Fibroblast of lung (primary cell): ENCODE measurements at regions not wholly inside any gene's neighbourhood (a gene's known extent, or its start where the extent isn't known, plus 50 kb on each side); places are given as distances from the start of the nearest gene placed in this dataset.

Experiments
- DNase-seq, 2 donors: peaks; one replicate each; pipeline versions ENCODE4 v3.0.0 to v3.0.0-alpha.2; 2010; ENCODE audit warnings: low read depth in 2 of 2
- H2AFZ ChIP-seq: 2 replicates; pipeline ENCODE4 v1.5.1; 2012; ENCODE audit warnings: low read length, control low read depth, inconsistent platforms
- H3K27ac ChIP-seq: 2 replicates; pipeline ENCODE4 v1.5.1; 2011; ENCODE audit warnings: low read length, control low read depth; ENCODE audit not compliant: insufficient read depth
- H3K27me3 ChIP-seq: 2 replicates; pipeline ENCODE4 v1.5.1; 2011; ENCODE audit warnings: mild to moderate bottlenecking, low read length; ENCODE audit not compliant: control insufficient read depth, insufficient read depth
- H3K36me3 ChIP-seq: 2 replicates; pipeline ENCODE4 v1.5.1; 2011; ENCODE audit warnings: low read length; ENCODE audit not compliant: control insufficient read depth, insufficient read depth
- H3K4me1 ChIP-seq: 2 replicates; pipeline ENCODE4 v1.5.1; 2011; ENCODE audit warnings: low read length; ENCODE audit not compliant: control insufficient read depth, insufficient read depth; ENCODE audit errors: extremely low read depth
- H3K4me2 ChIP-seq: 2 replicates; pipeline ENCODE4 v1.5.1; 2011; ENCODE audit warnings: low read length, control low read depth; ENCODE audit not compliant: insufficient read depth; ENCODE audit errors: extremely low read depth
- H3K4me3 ChIP-seq, 4 experiments: fragments of 200-600 bp in 1 of 4; sonication (generic) in 1 of 4; replicated peaks in 1 of 4; 2 replicates each; pipeline ENCODE4 v1.5.1; 2011 to 2016; ENCODE audit warnings: low read length in 4 of 4, low read depth in 3 of 4, mild to moderate bottlenecking in 3 of 4, control low read depth in 2 of 4, inconsistent platforms in 1 of 4, mixed read lengths in 1 of 4; ENCODE audit not compliant: insufficient read depth in 1 of 4; ENCODE audit errors: control extremely low read depth in 1 of 4
- H3K79me2 ChIP-seq: 2 replicates; pipeline ENCODE4 v1.5.1; 2012; ENCODE audit warnings: mild to moderate bottlenecking, low read length, inconsistent platforms; ENCODE audit not compliant: control insufficient read depth, insufficient read depth
- H3K9ac ChIP-seq: 2 replicates; pipeline ENCODE4 v1.5.1; 2011; ENCODE audit warnings: mild to moderate bottlenecking, low read length, control low read depth; ENCODE audit not compliant: insufficient read depth
- H3K9me3 ChIP-seq: 2 replicates; pipeline ENCODE4 v1.5.1; 2012; ENCODE audit warnings: low read depth, low read length; ENCODE audit not compliant: control insufficient read depth, insufficient read depth
- H4K20me1 ChIP-seq: 2 replicates; pipeline ENCODE4 v1.5.1; 2011; ENCODE audit warnings: low read length; ENCODE audit not compliant: control insufficient read depth, insufficient read depth; ENCODE audit errors: extremely low read depth
- EZH2 ChIP-seq: IDR thresholded peaks from 2 replicates; pipeline ENCODE4 v1.5.1; 2012; ENCODE audit warnings: low read length, control low read depth, mild to moderate bottlenecking; ENCODE audit errors: missing control alignments
- TF ChIP-seq, protein P1 (sequence below), 2 donors: IDR thresholded peaks in 1 of 2; conservative IDR thresholded peaks in 1 of 2; 1 replicate in 1 of 2; 2 replicates in 1 of 2; pipeline ENCODE4 v1.5.1; 2011 to 2012; ENCODE audit warnings: low read length in 2 of 2, control low read depth in 1 of 2, inconsistent platforms in 1 of 2, low read depth in 1 of 2, mild to moderate bottlenecking in 1 of 2

DNA sequence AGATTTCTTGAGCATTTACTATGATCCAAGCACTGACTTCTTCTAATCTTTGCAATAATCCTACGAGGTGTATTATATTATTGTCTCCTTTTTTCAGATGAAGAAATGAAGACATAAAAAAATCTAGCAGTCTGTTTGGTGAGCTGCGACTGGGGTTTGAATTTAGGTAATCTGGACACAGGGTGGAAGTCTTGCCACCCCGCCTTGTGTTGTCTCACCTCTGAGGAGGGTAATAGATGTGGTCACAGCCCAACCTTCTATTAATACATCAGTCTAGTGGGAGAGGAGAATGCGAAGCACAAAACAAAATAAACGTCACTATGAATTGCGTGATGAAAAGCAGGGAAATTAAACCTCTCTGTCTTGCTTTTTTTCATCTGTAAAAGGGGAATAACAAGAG is 993.9 kb downstream of the VRK1 start:
- Histone ChIP-seq H3K9me3 (no peaks in the 10 kb centered on the region), H3K4me2 (no peak overlapping the region), H3K4me3 (no peak overlapping the region), H3K36me3 (no peaks in the 10 kb centered on the region), H2AFZ (no peak overlapping the region), H3K27me3 (no peaks in the 10 kb centered on the region), H3K27ac (no peak overlapping the region), H3K4me1 (no peaks in the 10 kb centered on the region), H3K9ac (no peak overlapping the region), H3K79me2 (no peaks in the 10 kb centered on the region), H4K20me1 (no peaks in the 10 kb centered on the region)
- DNase-seq: no peak
- TF ChIP-seq, protein P1, sequence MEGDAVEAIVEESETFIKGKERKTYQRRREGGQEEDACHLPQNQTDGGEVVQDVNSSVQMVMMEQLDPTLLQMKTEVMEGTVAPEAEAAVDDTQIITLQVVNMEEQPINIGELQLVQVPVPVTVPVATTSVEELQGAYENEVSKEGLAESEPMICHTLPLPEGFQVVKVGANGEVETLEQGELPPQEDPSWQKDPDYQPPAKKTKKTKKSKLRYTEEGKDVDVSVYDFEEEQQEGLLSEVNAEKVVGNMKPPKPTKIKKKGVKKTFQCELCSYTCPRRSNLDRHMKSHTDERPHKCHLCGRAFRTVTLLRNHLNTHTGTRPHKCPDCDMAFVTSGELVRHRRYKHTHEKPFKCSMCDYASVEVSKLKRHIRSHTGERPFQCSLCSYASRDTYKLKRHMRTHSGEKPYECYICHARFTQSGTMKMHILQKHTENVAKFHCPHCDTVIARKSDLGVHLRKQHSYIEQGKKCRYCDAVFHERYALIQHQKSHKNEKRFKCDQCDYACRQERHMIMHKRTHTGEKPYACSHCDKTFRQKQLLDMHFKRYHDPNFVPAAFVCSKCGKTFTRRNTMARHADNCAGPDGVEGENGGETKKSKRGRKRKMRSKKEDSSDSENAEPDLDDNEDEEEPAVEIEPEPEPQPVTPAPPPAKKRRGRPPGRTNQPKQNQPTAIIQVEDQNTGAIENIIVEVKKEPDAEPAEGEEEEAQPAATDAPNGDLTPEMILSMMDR (conservative IDR thresholded peaks at IDR 0.05 in 1 of 2, IDR thresholded peaks at IDR 0.05 in 1 of 2; ENCODE audit: low read depth in 1 of 2, low read length in 2 of 2): no peak
- TF ChIP-seq EZH2: no peak

DNA sequence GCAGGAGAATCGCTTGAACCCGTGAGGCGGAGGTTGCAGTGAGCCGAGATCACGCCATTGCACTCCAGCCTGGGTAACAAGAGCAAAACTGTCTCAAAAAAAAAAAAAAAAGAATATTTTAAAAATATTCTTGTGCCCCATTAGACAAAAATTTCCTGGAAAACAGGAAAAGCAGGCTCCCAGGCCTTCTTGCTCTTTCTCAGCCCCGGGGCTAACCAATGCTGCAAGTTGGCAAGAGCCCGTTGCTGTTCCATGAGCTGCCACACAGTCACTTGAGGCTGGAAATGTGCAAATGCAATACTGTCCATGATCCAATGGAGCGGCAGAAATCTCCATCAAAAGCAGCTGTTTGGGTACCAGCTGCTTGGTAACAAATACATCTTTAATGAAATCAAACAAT is 994.7 kb downstream of the VRK1 start:
- no peaks in the 10 kb centered on the region for H3K27me3 ChIP-seq
- no peaks in the 10 kb centered on the region for H3K79me2 ChIP-seq
- TF ChIP-seq, protein P1 (conservative IDR thresholded peaks at IDR 0.05 in 1 of 2, IDR thresholded peaks at IDR 0.05 in 1 of 2; ENCODE audit: low read depth in 1 of 2, low read length in 2 of 2): no peak
- no peak for TF ChIP-seq EZH2
- DNase-seq: no peak
- no peak overlapping the region for H2AFZ ChIP-seq
- no peak overlapping the region for H3K27ac ChIP-seq
- no peaks in the 10 kb centered on the region for H3K36me3 ChIP-seq
- no peaks in the 10 kb centered on the region for H4K20me1 ChIP-seq
- no peak overlapping the region for H3K9ac ChIP-seq
- no peaks in the 10 kb centered on the region for H3K9me3 ChIP-seq
- H3K4me1 ChIP-seq: no peaks in the 10 kb centered on the region
- H3K4me3 ChIP-seq: no peak overlapping the region
- H3K4me2 ChIP-seq: no peak overlapping the region

DNA sequence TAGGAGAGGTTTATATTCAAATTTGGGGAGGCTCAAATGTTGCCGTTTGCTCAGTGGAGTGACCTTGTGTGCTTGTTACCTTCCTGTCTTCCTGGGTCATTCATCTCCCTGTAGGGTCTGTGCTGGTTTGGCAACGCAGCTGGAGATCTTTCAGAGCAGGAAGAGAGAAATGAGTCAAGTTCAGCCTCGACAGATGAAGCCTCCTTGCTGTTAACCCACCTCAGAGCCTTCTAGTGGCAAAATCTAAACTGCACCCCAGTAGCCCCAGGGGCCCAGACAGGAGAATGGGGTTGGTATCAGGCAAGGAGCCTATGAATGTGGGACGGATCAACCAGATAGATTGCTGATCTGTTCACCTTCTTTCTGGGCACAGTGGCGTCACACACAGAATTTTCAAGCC is 999.3 kb downstream of the VRK1 start:
- no peak for DNase-seq
- H2AFZ ChIP-seq: no peak overlapping the region

More for the DNA sequence above, 999.3 kb downstream of the VRK1 start:
- Histone ChIP-seq H3K4me1 (no peaks in the 10 kb centered on the region), H3K27me3 (no peaks in the 10 kb centered on the region), H3K79me2 (no peaks in the 10 kb centered on the region), H3K27ac (no peak overlapping the region), H4K20me1 (no peaks in the 10 kb centered on the region), H3K4me3 (no peak overlapping the region), H3K9ac (no peak overlapping the region), H3K4me2 (no peak overlapping the region), H3K9me3 (no peaks in the 10 kb centered on the region), H3K36me3 (no peaks in the 10 kb centered on the region)
- TF ChIP-seq, protein P1 (conservative IDR thresholded peaks at IDR 0.05 in 1 of 2, IDR thresholded peaks at IDR 0.05 in 1 of 2; ENCODE audit: low read depth in 1 of 2, low read length in 2 of 2): no peak
